ENCODE measurements at regions not wholly inside any gene's neighbourhood (a gene's known extent, or its start where the extent isn't known, plus 50 kb on each side); places are given as distances from the start of the nearest gene placed in this dataset.

GRCh38 chrX:5278908-5279307 lies 949.8 kb downstream of the NLGN4X start:
- Histone ChIP-seq H3K27me3 (ENCODE audit: insufficient read depth, low read length) (no peaks in the 10 kb centered on the region), H4K20me1 (ENCODE audit: insufficient read depth, low read length) (no peaks in the 10 kb centered on the region), H2AFZ (ENCODE audit: low read depth, low read length) (no peak overlapping the region), H3K27ac (ENCODE audit: low read depth, low read length) (no peak overlapping the region), H3K36me3 (ENCODE audit: insufficient read depth, low read length) (no peaks in the 10 kb centered on the region), H3K79me2 (ENCODE audit: insufficient read depth, low read length) (no peaks in the 10 kb centered on the region), H3K9ac (ENCODE audit: low read length) (no peak overlapping the region), H3K9me3 (ENCODE audit: insufficient read depth, low read depth, low read length) (no peaks in the 10 kb centered on the region), H3K4me1 (ENCODE audit: insufficient read depth, low read length) (no peaks in the 10 kb centered on the region), H3K4me2 (ENCODE audit: low read length) (no peak overlapping the region), H3K4me3 (ENCODE audit: insufficient read depth, low read depth, low read length) (no peak overlapping the region)
- Mint-ChIP-seq H3K4me3 (ENCODE audit: unreplicated experiment) (no peak overlapping the region), H3K4me1 (ENCODE audit: low read depth, unreplicated experiment) (no peaks in the 10 kb centered on the region), H3K9me3 (ENCODE audit: unreplicated experiment) (no peaks in the 10 kb centered on the region), H3K27me3 (ENCODE audit: low read depth, unreplicated experiment) (no peaks in the 10 kb centered on the region), H3K36me3 (ENCODE audit: low read depth, unreplicated experiment) (no peaks in the 10 kb centered on the region), H3K27ac (ENCODE audit: unreplicated experiment) (no peak overlapping the region)
- FAIRE-seq (peak; percentile 62), DNase-seq (ENCODE audit: low read depth) (no peak)
- TF ChIP-seq, protein P1, sequence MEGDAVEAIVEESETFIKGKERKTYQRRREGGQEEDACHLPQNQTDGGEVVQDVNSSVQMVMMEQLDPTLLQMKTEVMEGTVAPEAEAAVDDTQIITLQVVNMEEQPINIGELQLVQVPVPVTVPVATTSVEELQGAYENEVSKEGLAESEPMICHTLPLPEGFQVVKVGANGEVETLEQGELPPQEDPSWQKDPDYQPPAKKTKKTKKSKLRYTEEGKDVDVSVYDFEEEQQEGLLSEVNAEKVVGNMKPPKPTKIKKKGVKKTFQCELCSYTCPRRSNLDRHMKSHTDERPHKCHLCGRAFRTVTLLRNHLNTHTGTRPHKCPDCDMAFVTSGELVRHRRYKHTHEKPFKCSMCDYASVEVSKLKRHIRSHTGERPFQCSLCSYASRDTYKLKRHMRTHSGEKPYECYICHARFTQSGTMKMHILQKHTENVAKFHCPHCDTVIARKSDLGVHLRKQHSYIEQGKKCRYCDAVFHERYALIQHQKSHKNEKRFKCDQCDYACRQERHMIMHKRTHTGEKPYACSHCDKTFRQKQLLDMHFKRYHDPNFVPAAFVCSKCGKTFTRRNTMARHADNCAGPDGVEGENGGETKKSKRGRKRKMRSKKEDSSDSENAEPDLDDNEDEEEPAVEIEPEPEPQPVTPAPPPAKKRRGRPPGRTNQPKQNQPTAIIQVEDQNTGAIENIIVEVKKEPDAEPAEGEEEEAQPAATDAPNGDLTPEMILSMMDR (IDR thresholded peaks at IDR 0.05; ENCODE audit: insufficient read depth, low read depth, low read length), result no peak
- no peak for TF ChIP-seq EZH2 (IDR thresholded peaks at IDR 0.05; ENCODE audit: insufficient read depth, low read length)

- H3K9me3 ChIP-seq (ENCODE audit: insufficient read depth, low read depth, low read length), result no peaks in the 10 kb centered on the region
- peak; percentile 45 for FAIRE-seq
- H3K4me1 Mint-ChIP-seq (ENCODE audit: low read depth, unreplicated experiment), result no peaks in the 10 kb centered on the region
- H3K36me3 ChIP-seq (ENCODE audit: insufficient read depth, low read length), result no peaks in the 10 kb centered on the region
- no peak overlapping the region for H3K4me2 ChIP-seq (ENCODE audit: low read length)
- H3K27ac ChIP-seq (ENCODE audit: low read depth, low read length), result no peak overlapping the region
- no peak overlapping the region for H2AFZ ChIP-seq (ENCODE audit: low read depth, low read length)
- H3K27me3 ChIP-seq (ENCODE audit: insufficient read depth, low read length), result no peaks in the 10 kb centered on the region
- no peak overlapping the region for H3K9ac ChIP-seq (ENCODE audit: low read length)
- no peaks in the 10 kb centered on the region for H4K20me1 ChIP-seq (ENCODE audit: insufficient read depth, low read length)
- no peak for DNase-seq (ENCODE audit: low read depth)
- H3K36me3 Mint-ChIP-seq (ENCODE audit: low read depth, unreplicated experiment), result no peaks in the 10 kb centered on the region
- no peaks in the 10 kb centered on the region for H3K27me3 Mint-ChIP-seq (ENCODE audit: low read depth, unreplicated experiment)
- H3K79me2 ChIP-seq (ENCODE audit: insufficient read depth, low read length), result no peaks in the 10 kb centered on the region
- TF ChIP-seq, protein P1 (IDR thresholded peaks at IDR 0.05; ENCODE audit: insufficient read depth, low read depth, low read length), result no peak
- no peak for TF ChIP-seq EZH2 (IDR thresholded peaks at IDR 0.05; ENCODE audit: insufficient read depth, low read length)
- H3K4me3 ChIP-seq (ENCODE audit: insufficient read depth, low read depth, low read length), result no peak overlapping the region
- no peak overlapping the region for H3K4me3 Mint-ChIP-seq (ENCODE audit: unreplicated experiment)
- H3K27ac Mint-ChIP-seq (ENCODE audit: unreplicated experiment), result no peak overlapping the region
- no peaks in the 10 kb centered on the region for H3K4me1 ChIP-seq (ENCODE audit: insufficient read depth, low read length)
- H3K9me3 Mint-ChIP-seq (ENCODE audit: unreplicated experiment), result peaks cover 2% of the 10 kb centered on the region
These were observed 963.3 kb downstream of the NLGN4X start for GRCh38 chrX:5265324-5265850.

- no peaks in the 10 kb centered on the region for H3K36me3 ChIP-seq (ENCODE audit: insufficient read depth, low read length)
- H2AFZ ChIP-seq (ENCODE audit: low read depth, low read length), result no peak overlapping the region
- Mint-ChIP-seq H3K9me3 (ENCODE audit: unreplicated experiment) (no peaks in the 10 kb centered on the region), H3K4me3 (ENCODE audit: unreplicated experiment) (no peak overlapping the region), H3K4me1 (ENCODE audit: low read depth, unreplicated experiment) (no peaks in the 10 kb centered on the region), H3K27ac (ENCODE audit: unreplicated experiment) (no peak overlapping the region), H3K36me3 (ENCODE audit: low read depth, unreplicated experiment) (no peaks in the 10 kb centered on the region), H3K27me3 (ENCODE audit: low read depth, unreplicated experiment) (peaks cover 3% of the 10 kb centered on the region)
- no peak overlapping the region for H3K27ac ChIP-seq (ENCODE audit: low read depth, low read length)
- DNase-seq (ENCODE audit: low read depth), result no peak
- no peak overlapping the region for H3K4me3 ChIP-seq (ENCODE audit: insufficient read depth, low read depth, low read length)
- H3K27me3 ChIP-seq (ENCODE audit: insufficient read depth, low read length), result no peaks in the 10 kb centered on the region
- no peaks in the 10 kb centered on the region for H3K4me1 ChIP-seq (ENCODE audit: insufficient read depth, low read length)
- no peaks in the 10 kb centered on the region for H3K79me2 ChIP-seq (ENCODE audit: insufficient read depth, low read length)
- TF ChIP-seq EZH2 (IDR thresholded peaks at IDR 0.05; ENCODE audit: insufficient read depth, low read length), result no peak
- TF ChIP-seq, protein P1 (IDR thresholded peaks at IDR 0.05; ENCODE audit: insufficient read depth, low read depth, low read length), result no peak
- no peaks in the 10 kb centered on the region for H4K20me1 ChIP-seq (ENCODE audit: insufficient read depth, low read length)
- no peaks in the 10 kb centered on the region for H3K9me3 ChIP-seq (ENCODE audit: insufficient read depth, low read depth, low read length)
- no peak overlapping the region for H3K9ac ChIP-seq (ENCODE audit: low read length)
- H3K4me2 ChIP-seq (ENCODE audit: low read length), result no peak overlapping the region
- no peak for FAIRE-seq
These were observed 978.6 kb downstream of the NLGN4X start for GRCh38 chrX:5250106-5250505.

Data from astrocyte (in vitro differentiated cells and primary cell).